AG04449 (cell line): ENCODE measurements at regions not wholly inside any gene's neighbourhood (a gene's known extent, or its start where the extent isn't known, plus 50 kb on each side); places are given as distances from the start of the nearest gene placed in this dataset.

Experiments used
- CTCF ChIA-PET: fragments of 350-600 bp; formaldehyde crosslinking; extraction: SDS; loops from one replicate; lab custom pipeline; 2021; ENCODE audit warnings: antibody characterized with exemption; lab: Yijun Ruan, JAX
- POLR2A ChIA-PET: fragments of 400-600, 350-600 bp; formaldehyde crosslinking; extraction: SDS; loops from one replicate; lab custom pipeline; 2020; ENCODE audit warnings: antibody characterized with exemption, inconsistent platforms; lab: Yijun Ruan, JAX
- DNase-seq: peaks from one replicate; pipeline ENCODE4 v3.0.0-alpha.2; 2010; ENCODE audit warnings: low read depth, low spot score
- H3K4me3 ChIP-seq: 2 replicates; pipeline ENCODE4 v1.5.1; 2011; ENCODE audit warnings: low read depth, mild to moderate bottlenecking, control low read depth, low read length
- CTCF ChIP-seq: IDR thresholded peaks from one replicate; pipeline ENCODE4 v1.5.1; 2011; ENCODE audit warnings: mild to moderate bottlenecking, moderate library complexity, low read length, control low read depth, inconsistent platforms; ENCODE audit not compliant: insufficient read depth; ENCODE audit errors: missing control alignments

GRCh38 chr13:90447734-90448101, 899.8 kb upstream of the MIR17HG start:
- CTCF ChIA-PET, result no interaction called here
- DNase-seq, result peak; percentile 10
- POLR2A ChIA-PET, result no interaction called here
- no peak for TF ChIP-seq CTCF
- H3K4me3 ChIP-seq, result no peak overlapping the region

GRCh38 chr13:90448466-90449037, 898.9 kb upstream of the MIR17HG start:
- CTCF ChIA-PET, result no interaction called here
- no peak for TF ChIP-seq CTCF
- no peak for DNase-seq
- no peak overlapping the region for H3K4me3 ChIP-seq
- POLR2A ChIA-PET, result no interaction called here

GRCh38 chr13:90453342-90453741, 894.1 kb upstream of the MIR17HG start:
- no peak overlapping the region for H3K4me3 ChIP-seq
- ChIA-PET CTCF (no interaction called here), POLR2A (no interaction called here)
- DNase-seq, result no peak
- TF ChIP-seq CTCF, result no peak

- POLR2A ChIA-PET, result no interaction called here
- CTCF ChIA-PET, result no interaction called here
- no peak overlapping the region for H3K4me3 ChIP-seq
- no peak for TF ChIP-seq CTCF
- no peak for DNase-seq
Measured at GRCh38 chr13:90454002-90454636, 893.4 kb upstream of the MIR17HG start.

GRCh38 chr13:90455067-90455466, 892.4 kb upstream of the MIR17HG start:
- no peak for TF ChIP-seq CTCF
- CTCF ChIA-PET, result interaction anchor here (1.1 kb wide), 1 partner anchor 9 kb away, joined by 4 read pairs; no protein-coding TSS in a partner anchor
- POLR2A ChIA-PET, result no interaction called here
- H3K4me3 ChIP-seq, result no peak overlapping the region
- no peak for DNase-seq

GRCh38 chr13:90455823-90456222, 891.7 kb upstream of the MIR17HG start:
- DNase-seq, result no peak
- CTCF ChIA-PET, result interaction anchor here (1.1 kb wide), 1 partner anchor 10 kb away, joined by 4 read pairs; no protein-coding TSS in a partner anchor
- no peak for TF ChIP-seq CTCF
- H3K4me3 ChIP-seq, result no peak overlapping the region
- POLR2A ChIA-PET, result no interaction called here
